Loucy (cell line): ENCODE measurements at regions not wholly inside any gene's neighbourhood (a gene's known extent, or its start where the extent isn't known, plus 50 kb on each side); places are given as distances from the start of the nearest gene placed in this dataset.

Experiments
- CTCF ChIP-seq: fragments of 200-600 bp; sonication (generic); conservative IDR thresholded peaks from 2 replicates; pipeline ENCODE4 v1.5.1; 2014; ENCODE audit warnings: mild to moderate bottlenecking, antibody characterized with exemption, low read length
- EZH2phosphoT487 ChIP-seq: fragments of 200-600 bp; IDR thresholded peaks from 2 replicates; pipeline ENCODE4 v1.6.1; 2018; ENCODE audit warnings: antibody characterized with exemption, mild to moderate bottlenecking, moderate library complexity, borderline replicate concordance

DNA sequence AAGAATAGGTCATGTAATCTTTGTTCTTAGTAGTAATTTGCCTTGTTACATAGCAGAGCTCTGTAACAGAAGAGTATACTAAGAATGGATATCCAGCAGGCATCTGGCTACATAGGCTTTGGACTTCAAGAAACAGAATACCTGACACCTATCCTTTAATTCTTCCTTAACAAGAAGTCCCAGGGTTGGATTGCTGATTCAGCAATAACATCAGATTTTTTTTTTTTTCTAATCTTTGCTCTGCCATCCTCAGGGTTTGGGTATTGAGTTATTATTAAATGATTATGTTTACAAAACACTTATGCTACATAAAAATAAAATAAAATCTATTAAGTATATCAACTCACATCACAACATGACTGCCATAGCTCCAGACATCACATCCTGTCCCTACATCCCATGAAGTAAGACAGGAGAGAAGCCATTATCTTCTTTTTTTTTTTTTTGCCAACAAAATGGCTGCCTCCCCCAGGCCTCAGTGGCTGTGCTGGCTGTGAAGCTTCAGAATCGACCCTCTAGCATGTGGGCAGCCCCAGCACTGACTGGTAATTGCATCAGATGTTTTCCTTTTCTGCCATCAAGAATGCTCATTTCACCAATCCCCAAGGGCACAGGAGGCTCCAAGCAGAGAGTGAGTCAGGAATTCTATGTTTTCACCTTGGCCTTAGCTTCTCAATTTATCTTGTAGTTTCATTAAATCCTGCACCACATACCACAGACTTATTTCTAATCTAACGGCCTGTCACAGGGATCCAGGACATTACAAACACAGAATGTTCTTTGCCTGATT is 186.2 kb downstream of the DICER1 start:
- TF ChIP-seq CTCF: no peak
- TF ChIP-seq EZH2phosphoT487: no peak
